ENCODE measurements at regions not wholly inside any gene's neighbourhood (a gene's known extent, or its start where the extent isn't known, plus 50 kb on each side); places are given as distances from the start of the nearest gene placed in this dataset.

- TF ChIP-seq, protein P1, sequence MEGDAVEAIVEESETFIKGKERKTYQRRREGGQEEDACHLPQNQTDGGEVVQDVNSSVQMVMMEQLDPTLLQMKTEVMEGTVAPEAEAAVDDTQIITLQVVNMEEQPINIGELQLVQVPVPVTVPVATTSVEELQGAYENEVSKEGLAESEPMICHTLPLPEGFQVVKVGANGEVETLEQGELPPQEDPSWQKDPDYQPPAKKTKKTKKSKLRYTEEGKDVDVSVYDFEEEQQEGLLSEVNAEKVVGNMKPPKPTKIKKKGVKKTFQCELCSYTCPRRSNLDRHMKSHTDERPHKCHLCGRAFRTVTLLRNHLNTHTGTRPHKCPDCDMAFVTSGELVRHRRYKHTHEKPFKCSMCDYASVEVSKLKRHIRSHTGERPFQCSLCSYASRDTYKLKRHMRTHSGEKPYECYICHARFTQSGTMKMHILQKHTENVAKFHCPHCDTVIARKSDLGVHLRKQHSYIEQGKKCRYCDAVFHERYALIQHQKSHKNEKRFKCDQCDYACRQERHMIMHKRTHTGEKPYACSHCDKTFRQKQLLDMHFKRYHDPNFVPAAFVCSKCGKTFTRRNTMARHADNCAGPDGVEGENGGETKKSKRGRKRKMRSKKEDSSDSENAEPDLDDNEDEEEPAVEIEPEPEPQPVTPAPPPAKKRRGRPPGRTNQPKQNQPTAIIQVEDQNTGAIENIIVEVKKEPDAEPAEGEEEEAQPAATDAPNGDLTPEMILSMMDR (IDR thresholded peaks at IDR 0.05), result no peak
- TF ChIP-seq TP53 (CRISPR knock-in tag; IDR thresholded peaks at IDR 0.05), result no peak
- TF ChIP-seq CHD2 (IDR thresholded peaks at IDR 0.05; ENCODE audit: low read length, partially characterized antibody), result no peak
- no peak for TF ChIP-seq RARB (CRISPR knock-in tag; IDR thresholded peaks at IDR 0.05)
- TF ChIP-seq PHF8 (IDR thresholded peaks at IDR 0.05; ENCODE audit: borderline replicate concordance, low read depth), result no peak
- TF ChIP-seq SMC3 (IDR thresholded peaks at IDR 0.05), result no peak
- TF ChIP-seq POLR2A (IDR thresholded peaks at IDR 0.05; ENCODE audit: low read length), result no peak
Measured at GRCh38 chr4:26056406-26056805, 142.4 kb downstream of the SMIM20 start.
